HCT116 (cell line): ENCODE measurements at regions not wholly inside any gene's neighbourhood (a gene's known extent, or its start where the extent isn't known, plus 50 kb on each side); places are given as distances from the start of the nearest gene placed in this dataset.

ENCODE experiments used
- ATAC-seq: fragments of 200-7000 bp; cut with Tn5 transposase; 2 replicates; pipeline ENCODE4 v1.9.1; 2020; ENCODE audit warnings: mild to moderate bottlenecking, moderate library complexity
- BruUV-seq: library from RNA; stranded (reverse); fragments of 400-500 nt; replicated peaks from 2 replicates; lab custom pipeline; 2021; lab: Mats Ljungman, UMichigan
- CTCF ChIA-PET: fragments of 300-600 bp; sonication (Branson Sonifier 250); formaldehyde crosslinking; loops from one replicate; lab custom pipeline; 2021; ENCODE audit warnings: antibody characterized with exemption; lab: Charles Lee
- POLR2A ChIA-PET: fragments of 300-600, 350-600 bp; sonication (Branson Sonifier 250); formaldehyde crosslinking; loops from one replicate; lab custom pipeline; 2021; ENCODE audit warnings: antibody characterized with exemption; lab: Charles Lee
- RAD21 ChIA-PET, 2 experiments: fragments of 300-600 bp; sonication (Branson Sonifier 250); formaldehyde crosslinking; loops; one replicate each; lab custom pipeline; 2023; ENCODE audit warnings: low total read pairs in 2 of 2; ENCODE audit not compliant: uncharacterized antibody in 2 of 2, unreplicated experiment in 2 of 2, low non-redundant PET in 1 of 2; lab: Charles Lee
- DNase-seq: peaks from one replicate; pipeline ENCODE4 v3.0.0-alpha.2; 2010; ENCODE audit warnings: low read depth, low spot score
- H2AFZ ChIP-seq: fragments of 200-600 bp; shearing (Covaris generic), sonication (generic); 2 replicates; pipeline ENCODE4 v1.6.1; 2017; ENCODE audit warnings: low read depth, mixed run types, mixed read lengths, antibody characterized with exemption, low read length; ENCODE audit not compliant: poor library complexity, severe bottlenecking
- H3K27ac ChIP-seq: 2 replicates; pipeline ENCODE4 v1.5.1; 2012; ENCODE audit warnings: low read depth, low read length
- H3K27me3 ChIP-seq: fragments of 200-600 bp; sonication (generic); 2 replicates; pipeline ENCODE4 v1.6.1; 2016; ENCODE audit warnings: mixed run types, low read length, mixed read lengths; ENCODE audit not compliant: insufficient read depth
- H3K36me3 ChIP-seq, 2 experiments: fragments of 200-500 bp in 1 of 2; fragments of 200-600 bp in 1 of 2; sonication (Bioruptor generic) in 1 of 2; sonication (generic) in 1 of 2; 2 replicates each; pipeline versions ENCODE4 v1.5.1 to v1.6.1; 2014 to 2016; ENCODE audit warnings: low read length in 2 of 2, inconsistent platforms in 1 of 2, mixed read lengths in 1 of 2, mixed run types in 1 of 2; ENCODE audit not compliant: insufficient read depth in 2 of 2, control insufficient read depth in 1 of 2
- H3K4me1 ChIP-seq, 2 experiments: fragments of 200-600 bp in 1 of 2; sonication (generic) in 1 of 2; 2 replicates each; pipeline versions ENCODE4 v1.5.1 to v1.6.1; 2012 to 2017; ENCODE audit warnings: low read length in 2 of 2, inconsistent platforms in 1 of 2, mild to moderate bottlenecking in 1 of 2, mixed read lengths in 1 of 2, mixed run types in 1 of 2, moderate library complexity in 1 of 2; ENCODE audit not compliant: insufficient read depth in 2 of 2, control insufficient read depth in 1 of 2
- H3K4me2 ChIP-seq: fragments of 200-600 bp; sonication (generic); 2 replicates; pipeline ENCODE4 v1.6.1; 2017; ENCODE audit warnings: mixed run types, low read length, mixed read lengths
- H3K4me3 ChIP-seq, 2 experiments: fragments of 200-600 bp in 1 of 2; sonication (generic) in 1 of 2; replicated peaks in 1 of 2; 2 replicates each; pipeline ENCODE4 v1.5.1; 2011 to 2016; ENCODE audit warnings: low read length in 2 of 2, control low read depth in 1 of 2, low read depth in 1 of 2, mild to moderate bottlenecking in 1 of 2, mixed read lengths in 1 of 2, mixed run types in 1 of 2
- H3K79me2 ChIP-seq: fragments of 200-600 bp; sonication (generic); 2 replicates; pipeline ENCODE4 v1.6.1; 2017; ENCODE audit warnings: mild to moderate bottlenecking, mixed run types, low read length, moderate library complexity, mixed read lengths; ENCODE audit not compliant: insufficient read depth
- H3K9ac ChIP-seq: fragments of 200-600 bp; sonication (generic); 2 replicates; pipeline ENCODE4 v1.6.1; 2016; ENCODE audit warnings: low read length, mixed read lengths
- H3K9me2 ChIP-seq: fragments of 200-600 bp; sonication (generic), shearing (Covaris generic); 2 replicates; pipeline ENCODE4 v1.6.1; 2017; ENCODE audit warnings: mixed run types, mild to moderate bottlenecking, moderate library complexity; ENCODE audit not compliant: insufficient read depth
- H3K9me3 ChIP-seq, 2 experiments: fragments of 200-500 bp in 1 of 2; fragments of 200-600 bp in 1 of 2; sonication (Bioruptor generic) in 1 of 2; sonication (generic) in 1 of 2; 2 replicates each; pipeline ENCODE4 v1.6.1; 2014 to 2017; ENCODE audit warnings: low read length in 2 of 2, mixed read lengths in 2 of 2, inconsistent platforms in 1 of 2, low read depth in 1 of 2, mild to moderate bottlenecking in 1 of 2, mixed run types in 1 of 2, moderate library complexity in 1 of 2; ENCODE audit not compliant: control insufficient read depth in 1 of 2, insufficient read depth in 1 of 2
- H4K20me1 ChIP-seq: fragments of 200-600 bp; sonication (generic), shearing (Covaris generic); 2 replicates; pipeline ENCODE4 v1.6.1; 2017; ENCODE audit warnings: mixed run types, mild to moderate bottlenecking, moderate library complexity; ENCODE audit not compliant: insufficient read depth
- EZH2 ChIP-seq: fragments of 200-600 bp; sonication (generic); IDR thresholded peaks from 2 replicates; pipeline ENCODE4 v1.6.1; 2017; ENCODE audit warnings: antibody characterized with exemption, mixed run types
- RAD21 ChIP-seq: IDR thresholded peaks from 2 replicates; pipeline ENCODE4 v1.6.1; 2012; ENCODE audit warnings: low read depth, mild to moderate bottlenecking
- SIN3A ChIP-seq: IDR thresholded peaks from 2 replicates; pipeline ENCODE4 v1.6.1; 2012; ENCODE audit warnings: low read depth
- TCF7L2 ChIP-seq: IDR thresholded peaks from 2 replicates; pipeline ENCODE4 v1.7.0; 2011; ENCODE audit warnings: borderline replicate concordance, inconsistent platforms; ENCODE audit not compliant: insufficient read depth, insufficient read length; ENCODE audit errors: extremely low read depth
- YY1 ChIP-seq: IDR thresholded peaks from 2 replicates; pipeline ENCODE4 v1.6.1; 2011; ENCODE audit warnings: low read length, low read depth, moderate library complexity, mild to moderate bottlenecking; ENCODE audit not compliant: insufficient replicate concordance; ENCODE audit errors: extremely low read depth
- ZNF274 ChIP-seq: fragments of 200-500 bp; sonication (Bioruptor generic); IDR thresholded peaks from 2 replicates; pipeline ENCODE4 v1.6.1; 2014; ENCODE audit warnings: mild to moderate bottlenecking, low read depth, low read length, inconsistent platforms
- intact Hi-C: fragments of 100-400 bp; cut with micrococcal nuclease; formaldehyde crosslinking; loops from 2 replicates; pipeline ENCODE4 v1.10.0; 2022

DNA sequence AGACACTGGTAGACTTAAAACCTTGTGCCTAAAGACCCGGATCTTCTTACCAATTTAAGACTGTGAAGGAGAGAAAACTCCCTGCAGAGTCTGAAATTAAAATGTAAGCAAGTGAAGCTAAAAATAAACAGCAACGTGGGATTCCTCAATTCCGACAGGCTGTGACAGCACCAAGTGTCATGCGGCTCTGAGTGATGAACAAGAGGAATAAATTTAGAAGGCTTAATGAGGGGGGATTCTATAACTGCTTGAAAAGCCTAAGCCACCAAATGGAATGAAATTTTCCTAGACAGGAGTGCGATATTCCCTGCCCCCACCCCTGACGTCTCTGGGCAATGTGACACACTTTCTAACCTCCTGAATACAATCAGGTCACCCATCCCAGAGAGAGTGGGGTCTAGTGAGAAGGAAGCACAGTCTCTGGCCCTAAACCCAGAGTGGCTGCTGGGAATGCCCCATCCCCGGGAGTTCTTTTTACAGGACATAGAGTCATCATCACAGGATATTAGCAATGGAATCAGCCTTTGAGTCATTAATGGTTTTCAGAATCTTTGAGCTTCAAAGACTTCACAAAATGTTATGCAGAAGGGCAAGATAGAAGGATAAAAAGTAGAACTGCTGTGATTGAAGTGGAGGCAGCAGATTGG, 114.3 kb downstream of the EDEM1 start:
- Histone ChIP-seq H3K4me1 (no peaks in the 10 kb centered on the region), H3K27ac (no peak overlapping the region), H3K36me3 (no peaks in the 10 kb centered on the region), H3K9ac (no peak overlapping the region), H3K9me3 (no peaks in the 10 kb centered on the region), H3K27me3 (peaks cover 16% of the 10 kb centered on the region; the same call in 1 of the 2 replicates), H2AFZ (no peak overlapping the region), H3K79me2 (no peaks in the 10 kb centered on the region), H3K4me3 (no peak overlapping the region), H3K9me2 (no peaks in the 10 kb centered on the region), H3K4me2 (no peak overlapping the region), H4K20me1 (no peaks in the 10 kb centered on the region)
- no peak for DNase-seq
- BruUV-seq: no TSS peak
- CTCF ChIA-PET: no interaction called here
- RAD21 ChIA-PET: no interaction called here
- intact Hi-C loops: loop anchor here (10.0 kb wide), 1 partner anchor 1843 kb away; no protein-coding TSS in a partner anchor
- TF ChIP-seq YY1: no peak
- no peak for TF ChIP-seq RAD21
- no peak for TF ChIP-seq TCF7L2
- TF ChIP-seq ZNF274: no peak
- POLR2A ChIA-PET: no interaction called here
- no peak for ATAC-seq

DNA sequence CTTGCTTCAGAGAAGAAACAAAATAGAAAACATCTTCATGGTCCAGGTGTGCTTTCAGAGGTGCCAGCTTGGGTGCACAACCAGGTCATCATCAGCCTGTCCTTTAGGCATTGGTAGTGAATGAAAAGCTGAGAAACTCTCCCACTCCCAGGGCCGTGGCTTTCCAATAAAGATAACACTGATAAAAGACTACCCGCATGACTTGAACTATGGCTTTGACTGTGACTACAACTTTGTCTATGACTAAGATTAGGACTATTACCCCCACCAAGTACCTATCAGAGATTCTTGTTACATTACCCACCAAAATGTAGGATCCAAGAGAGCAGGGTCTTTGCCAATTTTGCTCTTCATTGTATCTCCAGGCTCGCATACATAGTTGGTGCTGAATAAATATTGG, 115.2 kb downstream of the EDEM1 start:
- intact Hi-C loops: loop anchor here (10.0 kb wide), 1 partner anchor 1842 kb away; no protein-coding TSS in a partner anchor
- RAD21 ChIA-PET: no interaction called here
- Histone ChIP-seq H4K20me1 (no peaks in the 10 kb centered on the region), H3K9me2 (no peaks in the 10 kb centered on the region), H3K27me3 (peaks cover 16% of the 10 kb centered on the region; the same call in 1 of the 2 replicates), H3K4me3 (no peak overlapping the region), H3K36me3 (no peaks in the 10 kb centered on the region), H3K4me1 (no peaks in the 10 kb centered on the region), H3K9me3 (no peaks in the 10 kb centered on the region), H3K4me2 (no peak overlapping the region), H3K79me2 (no peaks in the 10 kb centered on the region), H2AFZ (no peak overlapping the region), H3K9ac (no peak overlapping the region), H3K27ac (no peak overlapping the region)
- CTCF ChIA-PET: no interaction called here
- ATAC-seq (no peak), DNase-seq (no peak)
- no TSS peak for BruUV-seq
- TF ChIP-seq SIN3A (no peak), EZH2 (no peak)
- POLR2A ChIA-PET: no interaction called here
